GM23338 (cell line): ENCODE measurements at regions not wholly inside any gene's neighbourhood (a gene's known extent, or its start where the extent isn't known, plus 50 kb on each side); places are given as distances from the start of the nearest gene placed in this dataset.

ENCODE experiments used
- ATAC-seq: fragments of 200-7000 bp; cut with Tn5 transposase; 3 replicates; pipeline ENCODE4 v1.9.1; 2020
- DNase-seq: peaks from one replicate; pipeline ENCODE4 v3.0.0-alpha.2; 2015; ENCODE audit warnings: low spot score
- H2AFZ ChIP-seq: fragments of 200-600 bp; sonication (generic); 2 replicates; pipeline ENCODE4 v1.8.0; 2016; ENCODE audit warnings: antibody characterized with exemption, mild to moderate bottlenecking, moderate library complexity
- H3F3A ChIP-seq: fragments of 200-600 bp; sonication (generic); replicated peaks from 2 replicates; pipeline ENCODE4 v1.8.0; 2017; ENCODE audit warnings: antibody characterized with exemption, mixed run types, low read depth
- H3K27ac ChIP-seq: fragments of 200-600 bp; sonication (generic); 2 replicates; pipeline ENCODE4 v1.6.1; 2016; ENCODE audit warnings: low read depth
- H3K27me3 ChIP-seq: fragments of 200-600 bp; sonication (generic); 2 replicates; pipeline ENCODE4 v1.8.0; 2016; ENCODE audit warnings: mild to moderate bottlenecking, mixed run types, moderate library complexity; ENCODE audit not compliant: insufficient read depth
- H3K36me3 ChIP-seq: fragments of 200-600 bp; sonication (generic); 2 replicates; pipeline ENCODE4 v1.8.0; 2016; ENCODE audit warnings: mild to moderate bottlenecking; ENCODE audit not compliant: insufficient read depth
- H3K4me1 ChIP-seq: fragments of 200-600 bp; sonication (generic); 2 replicates; pipeline ENCODE4 v1.8.0; 2016; ENCODE audit warnings: mild to moderate bottlenecking, moderate library complexity; ENCODE audit not compliant: insufficient read depth
- H3K4me2 ChIP-seq: fragments of 200-600 bp; sonication (generic); 2 replicates; pipeline ENCODE4 v1.7.1; 2017; ENCODE audit warnings: mixed run types
- H3K4me3 ChIP-seq: fragments of 200-600 bp; sonication (generic); 2 replicates; pipeline ENCODE4 v1.6.1; 2016; ENCODE audit warnings: mixed run types
- H3K79me2 ChIP-seq: fragments of 200-600 bp; sonication (generic); replicated peaks from 2 replicates; pipeline ENCODE4 v1.8.0; 2017; ENCODE audit warnings: mild to moderate bottlenecking; ENCODE audit not compliant: insufficient read depth
- H3K9me2 ChIP-seq: fragments of 200-600 bp; sonication (generic); 2 replicates; pipeline ENCODE4 v1.8.0; 2017; ENCODE audit not compliant: insufficient read depth
- H4K20me1 ChIP-seq: fragments of 200-600 bp; sonication (generic); replicated peaks from 2 replicates; pipeline ENCODE4 v1.8.0; 2017; ENCODE audit warnings: mild to moderate bottlenecking; ENCODE audit not compliant: insufficient read depth
- H3K27ac Mint-ChIP-seq: 2 replicates; pipeline ENCODE4 v1.8.0; 2020; ENCODE audit warnings: inconsistent platforms, mild to moderate bottlenecking, moderate library complexity, mixed read lengths
- H3K27me3 Mint-ChIP-seq: 3 replicates; pipeline ENCODE4 v1.8.0; 2022; ENCODE audit warnings: low read depth, mild to moderate bottlenecking, moderate library complexity, mixed read lengths, inconsistent platforms; ENCODE audit not compliant: insufficient read depth, poor library complexity
- H3K36me3 Mint-ChIP-seq: 3 replicates; pipeline ENCODE4 v1.8.0; 2021; ENCODE audit warnings: low read depth, mild to moderate bottlenecking, inconsistent platforms, moderate library complexity, mixed read lengths
- H3K4me1 Mint-ChIP-seq: 3 replicates; pipeline ENCODE4 v1.8.0; 2020; ENCODE audit warnings: mild to moderate bottlenecking, inconsistent platforms, mixed read lengths
- H3K4me3 Mint-ChIP-seq: 3 replicates; pipeline ENCODE4 v1.8.0; 2021; ENCODE audit warnings: moderate library complexity, mild to moderate bottlenecking, inconsistent platforms, mixed read lengths
- H3K9me3 Mint-ChIP-seq: 3 replicates; pipeline ENCODE4 v1.8.0; 2020; ENCODE audit warnings: moderate library complexity, mild to moderate bottlenecking, inconsistent platforms, mixed read lengths
- CTCF ChIP-seq, 2 experiments: fragments of 200-600 bp in 1 of 2; sonication (generic) in 1 of 2; conservative IDR thresholded peaks; 2 replicates each; pipeline versions ENCODE4 v1.5.1 to v1.6.1; 2016 to 2017; ENCODE audit warnings: antibody characterized with exemption in 2 of 2, low read depth in 2 of 2, mild to moderate bottlenecking in 2 of 2, moderate library complexity in 1 of 2
- ETS1 ChIP-seq: IDR thresholded peaks from 2 replicates; pipeline ENCODE4 v1.6.1; 2016; ENCODE audit warnings: antibody characterized with exemption
- EZH2 ChIP-seq: fragments of 200-600 bp; sonication (generic); IDR thresholded peaks from one replicate; pipeline ENCODE4 v1.8.0; 2017; ENCODE audit warnings: antibody characterized with exemption, mild to moderate bottlenecking, low read depth; ENCODE audit not compliant: unreplicated experiment
- EZH2phosphoT487 ChIP-seq: fragments of 200-600 bp; sonication (generic); IDR thresholded peaks from one replicate; pipeline ENCODE4 v1.8.1; 2018; ENCODE audit warnings: antibody characterized with exemption; ENCODE audit not compliant: unreplicated experiment
- JUNB ChIP-seq: IDR thresholded peaks from one replicate; pipeline ENCODE4 v1.6.1; 2016; ENCODE audit warnings: antibody characterized with exemption; ENCODE audit not compliant: unreplicated experiment
- POLR2AphosphoS5 ChIP-seq: IDR thresholded peaks from 2 replicates; pipeline ENCODE4 v1.6.1; 2016; ENCODE audit warnings: antibody characterized with exemption, low read depth
- ZNF462 ChIP-seq: fragments of 250-450 bp; sonication (Bioruptor Pico); IDR thresholded peaks from 2 replicates; pipeline ENCODE4 v1.5.0; 2020; ENCODE audit warnings: mild to moderate bottlenecking, moderate library complexity

GRCh38 chr4:22986881-22987280 is 294.1 kb downstream of the GBA3 start (continued):
- no peak for TF ChIP-seq JUNB
- TF ChIP-seq EZH2, result no peak
- TF ChIP-seq EZH2phosphoT487, result no peak

GRCh38 chr4:22986262-22986661 is 293.5 kb downstream of the GBA3 start:
- H3K9me3 Mint-ChIP-seq, result peaks cover 7% of the 10 kb centered on the region; the same call in 2 of the 3 replicates
- Histone ChIP-seq H3F3A (no peaks in the 10 kb centered on the region), H3K27ac (no peak overlapping the region), H4K20me1 (no peaks in the 10 kb centered on the region), H3K9me2 (no peaks in the 10 kb centered on the region; the same call in 1 of the 2 replicates), H3K79me2 (no peaks in the 10 kb centered on the region), H3K4me2 (no peak overlapping the region), H3K4me3 (no peak overlapping the region), H3K27me3 (no peaks in the 10 kb centered on the region), H3K4me1 (no peaks in the 10 kb centered on the region), H2AFZ (no peak overlapping the region), H3K36me3 (no peaks in the 10 kb centered on the region)
- no peaks in the 10 kb centered on the region for H3K4me1 Mint-ChIP-seq
- TF ChIP-seq ZNF462 (CRISPR knock-in tag) (no peak), CTCF (conservative IDR thresholded peaks at IDR 0.05; ENCODE audit: low read depth in 2 of 2) (no peak), JUNB (no peak), ETS1 (no peak), EZH2 (no peak), POLR2AphosphoS5 (no peak)
- H3K36me3 Mint-ChIP-seq, result no peaks in the 10 kb centered on the region; the same call in 2 of the 3 replicates
- ATAC-seq (no peak), DNase-seq (no peak)
- no peak overlapping the region for H3K4me3 Mint-ChIP-seq
- H3K27ac Mint-ChIP-seq, result no peak overlapping the region
- H3K27me3 Mint-ChIP-seq, result no peaks in the 10 kb centered on the region
